ENCODE measurements at regions not wholly inside any gene's neighbourhood (a gene's known extent, or its start where the extent isn't known, plus 50 kb on each side); places are given as distances from the start of the nearest gene placed in this dataset.

DNA sequence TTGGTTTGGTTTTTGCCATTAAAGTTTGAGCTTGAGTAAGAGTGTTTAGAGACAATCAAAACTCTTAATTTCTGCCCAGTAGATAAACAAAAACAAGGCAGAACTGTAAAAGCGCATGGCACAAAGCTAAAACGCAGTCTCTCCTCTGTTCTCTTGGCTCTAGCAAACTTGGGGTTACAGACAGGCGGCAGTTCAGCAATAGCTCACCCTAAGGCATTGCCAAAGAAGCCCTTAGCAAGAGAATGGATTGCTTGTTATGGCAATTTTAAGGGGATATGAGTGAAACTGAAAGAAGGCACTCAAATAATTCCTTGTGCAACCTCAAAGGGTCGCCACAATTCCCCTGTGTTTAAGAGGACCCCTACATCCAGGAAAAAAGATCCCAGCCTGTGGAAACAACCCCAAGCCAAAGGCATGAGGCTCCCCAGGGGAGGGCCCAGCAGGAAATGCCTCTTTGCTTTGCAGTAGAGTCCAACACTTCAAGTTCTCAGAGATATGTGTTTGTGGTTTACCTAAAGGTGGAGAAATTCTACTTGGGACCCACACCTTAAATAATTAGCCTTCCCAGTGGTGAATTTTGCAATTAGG is 317.0 kb upstream of the MPDZ start:
- Mint-ChIP-seq H3K27ac (no peak overlapping the region), H3K9me3 (peaks cover 0 to 12% (median 0%) of the 10 kb centered on the region in 11 donors), H3K4me1 (no peaks in the 10 kb centered on the region), H3K27me3 (no peaks in the 10 kb centered on the region), H3K4me3 (no peak overlapping the region), H3K36me3 (no peaks in the 10 kb centered on the region)
- Histone ChIP-seq H3K36me3 (ENCODE audit: control insufficient read depth in 2 of 3, insufficient read depth in 3 of 3, low read length in 3 of 3) (no peaks in the 10 kb centered on the region), H3K4me1 (ENCODE audit: control insufficient read depth in 2 of 2, insufficient read depth in 2 of 2, low read length in 2 of 2) (no peaks in the 10 kb centered on the region), H3K27me3 (ENCODE audit: control insufficient read depth in 2 of 2, insufficient read depth in 2 of 2, low read length in 2 of 2) (no peaks in the 10 kb centered on the region), H3K4me3 (ENCODE audit: low read length) (no peak overlapping the region), H3K27ac (ENCODE audit: low read depth, low read length) (no peak overlapping the region), H3K9me3 (ENCODE audit: control insufficient read depth in 2 of 3, low read length in 3 of 3) (no peaks in the 10 kb centered on the region)
- ChIA-PET POLR2A (no interaction called here), CTCF (no interaction called here)
- DNase-seq = no peak
- ATAC-seq = no peak
- intact Hi-C loops (cut with micrococcal nuclease) = no loop called here

DNA sequence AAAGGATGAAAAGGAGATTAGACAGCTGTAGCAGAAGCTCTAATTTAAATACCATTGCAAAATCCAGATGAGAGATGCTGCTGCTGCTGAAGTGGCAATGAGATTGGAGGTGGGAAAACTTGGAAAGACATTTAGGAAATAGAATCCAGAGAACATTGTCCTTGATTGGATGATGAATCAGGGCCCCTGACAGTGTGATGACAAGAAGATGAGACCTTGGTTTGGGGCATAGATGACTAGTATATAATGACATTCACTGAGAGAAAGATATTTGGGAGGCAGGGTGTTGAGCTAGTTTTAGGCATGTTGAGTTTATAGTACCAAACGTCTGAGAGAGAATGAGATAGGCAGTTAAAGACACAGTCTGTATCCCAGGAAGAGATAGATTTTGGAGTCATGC is 311.5 kb upstream of the MPDZ start:
- intact Hi-C loops (cut with micrococcal nuclease) = no loop called here

DNA sequence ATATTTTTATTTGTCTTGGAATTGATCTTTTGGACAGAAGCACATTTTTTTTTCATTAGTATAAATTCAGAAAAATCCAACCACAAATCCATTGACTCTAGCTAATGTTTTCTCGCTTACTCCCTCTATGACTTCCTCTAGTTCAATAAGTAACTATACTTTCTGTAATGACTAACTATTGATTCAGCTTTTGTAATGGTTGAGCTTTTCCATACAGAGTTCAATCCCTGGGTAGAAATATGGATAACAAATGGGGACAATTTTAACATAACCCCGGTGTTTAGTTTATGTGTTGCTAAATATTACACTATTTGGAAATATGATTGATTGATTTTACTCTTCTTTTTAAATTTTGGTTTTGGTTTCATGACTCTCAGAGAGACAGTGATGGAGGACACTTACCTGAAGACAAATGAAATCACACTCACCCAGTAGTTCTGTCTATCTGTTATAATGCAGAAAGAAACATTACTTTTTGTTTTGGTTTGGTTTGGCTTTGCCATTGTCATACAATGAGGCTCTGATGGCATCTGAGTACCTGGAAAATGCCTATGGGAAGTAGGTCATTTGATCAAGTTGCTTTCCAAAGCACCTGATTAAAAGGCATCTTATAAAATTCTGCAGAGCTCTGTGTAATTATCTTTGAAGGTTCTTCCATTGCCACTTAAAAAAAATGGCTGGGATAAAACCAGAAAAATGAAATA is 309.7 kb upstream of the MPDZ start:
- intact Hi-C loops (cut with micrococcal nuclease) = no loop called here
- peaks cover 0 to 22% (median 3%) of the 10 kb centered on the region in 11 donors for H3K9me3 Mint-ChIP-seq
- ATAC-seq = no peak
- Histone ChIP-seq H3K27me3 (ENCODE audit: control insufficient read depth in 2 of 2, insufficient read depth in 2 of 2, low read length in 2 of 2) (no peaks in the 10 kb centered on the region), H3K36me3 (ENCODE audit: control insufficient read depth in 2 of 3, insufficient read depth in 3 of 3, low read length in 3 of 3) (no peaks in the 10 kb centered on the region), H3K4me1 (ENCODE audit: control insufficient read depth in 2 of 2, insufficient read depth in 2 of 2, low read length in 2 of 2) (no peaks in the 10 kb centered on the region), H3K9me3 (ENCODE audit: control insufficient read depth in 2 of 3, low read length in 3 of 3) (no peaks in the 10 kb centered on the region), H3K27ac (ENCODE audit: low read depth, low read length) (no peak overlapping the region), H3K4me3 (ENCODE audit: low read length) (no peak overlapping the region)
- no peak overlapping the region for H3K27ac Mint-ChIP-seq
- no peaks in the 10 kb centered on the region for H3K27me3 Mint-ChIP-seq
- POLR2A ChIA-PET = no interaction called here
- no peaks in the 10 kb centered on the region for H3K36me3 Mint-ChIP-seq
- CTCF ChIA-PET = no interaction called here
- DNase-seq = no peak
- H3K4me1 Mint-ChIP-seq = no peaks in the 10 kb centered on the region
- no peak overlapping the region for H3K4me3 Mint-ChIP-seq

More for the DNA sequence above, 311.5 kb upstream of the MPDZ start:
- DNase-seq (no peak), ATAC-seq (no peak)
- Histone ChIP-seq H3K36me3 (ENCODE audit: control insufficient read depth in 2 of 3, insufficient read depth in 3 of 3, low read length in 3 of 3) (no peaks in the 10 kb centered on the region), H3K27me3 (ENCODE audit: control insufficient read depth in 2 of 2, insufficient read depth in 2 of 2, low read length in 2 of 2) (no peaks in the 10 kb centered on the region), H3K9me3 (ENCODE audit: control insufficient read depth in 2 of 3, low read length in 3 of 3) (no peaks in the 10 kb centered on the region), H3K27ac (ENCODE audit: low read depth, low read length) (no peak overlapping the region), H3K4me1 (ENCODE audit: control insufficient read depth in 2 of 2, insufficient read depth in 2 of 2, low read length in 2 of 2) (no peaks in the 10 kb centered on the region), H3K4me3 (ENCODE audit: low read length) (no peak overlapping the region)
- ChIA-PET POLR2A (no interaction called here), CTCF (no interaction called here)
- H3K27me3 Mint-ChIP-seq = no peaks in the 10 kb centered on the region
- H3K27ac Mint-ChIP-seq = no peak overlapping the region
- H3K9me3 Mint-ChIP-seq = peaks cover 0 to 12% (median 2%) of the 10 kb centered on the region in 11 donors
- no peaks in the 10 kb centered on the region for H3K36me3 Mint-ChIP-seq
- no peaks in the 10 kb centered on the region for H3K4me1 Mint-ChIP-seq
- no peak overlapping the region for H3K4me3 Mint-ChIP-seq

DNA sequence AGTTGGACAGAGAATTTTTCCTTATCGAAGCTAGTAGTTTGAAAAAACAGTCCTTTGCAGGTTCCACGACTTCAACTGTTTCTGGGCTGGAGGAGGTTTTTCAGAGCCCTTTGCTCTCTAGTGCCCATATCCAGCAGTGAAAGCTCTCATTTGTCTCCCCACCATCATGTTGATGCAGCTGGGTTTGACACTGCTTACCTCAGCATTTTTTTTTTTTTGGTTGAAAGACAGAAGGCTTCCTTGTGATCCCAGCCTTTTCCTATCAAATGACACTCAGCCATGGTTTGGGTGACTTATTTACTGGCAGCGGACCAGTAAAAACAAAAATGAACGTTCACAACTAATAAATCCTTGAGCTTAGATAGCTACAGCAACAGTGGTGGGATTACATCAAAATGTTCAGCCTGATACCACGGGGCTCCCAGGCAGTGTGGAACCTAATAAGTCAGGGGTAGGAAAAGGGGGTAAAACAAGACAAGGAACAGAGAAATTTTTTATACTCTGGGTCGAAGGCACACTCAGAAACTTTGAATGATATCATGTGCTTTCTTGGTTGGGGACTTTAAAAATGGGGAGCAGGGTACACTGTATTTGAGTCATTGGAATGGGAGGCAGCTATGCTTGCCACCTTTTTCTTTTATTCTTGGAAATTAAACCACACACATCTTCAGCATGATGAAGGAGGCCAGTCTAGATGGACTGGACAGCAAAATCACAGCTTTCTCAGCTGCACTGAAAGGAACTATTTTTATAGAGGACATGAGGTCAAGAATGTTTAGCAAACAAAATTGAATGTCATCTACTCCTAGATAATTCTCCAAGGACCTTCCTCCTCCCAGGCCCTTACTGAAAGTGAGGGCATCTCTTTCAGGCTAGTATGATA is 308.9 kb upstream of the MPDZ start:
- H3K9me3 Mint-ChIP-seq = peaks cover 0 to 16% (median 3%) of the 10 kb centered on the region in 11 donors
- no peaks in the 10 kb centered on the region for H3K9me3 ChIP-seq (ENCODE audit: control insufficient read depth in 2 of 3, low read length in 3 of 3)
- CTCF ChIA-PET = no interaction called here
- H3K27ac ChIP-seq (ENCODE audit: low read depth, low read length) = no peak overlapping the region
- intact Hi-C loops (cut with micrococcal nuclease) = no loop called here
- no peak overlapping the region for H3K4me3 ChIP-seq (ENCODE audit: low read length)
- no peak overlapping the region for H3K4me3 Mint-ChIP-seq
- H3K27me3 Mint-ChIP-seq = no peaks in the 10 kb centered on the region
- H3K4me1 Mint-ChIP-seq = no peaks in the 10 kb centered on the region
- H3K27ac Mint-ChIP-seq = no peak overlapping the region
- no peaks in the 10 kb centered on the region for H3K36me3 ChIP-seq (ENCODE audit: control insufficient read depth in 2 of 3, insufficient read depth in 3 of 3, low read length in 3 of 3)
- no peaks in the 10 kb centered on the region for H3K4me1 ChIP-seq (ENCODE audit: control insufficient read depth in 2 of 2, insufficient read depth in 2 of 2, low read length in 2 of 2)
- POLR2A ChIA-PET = no interaction called here
- H3K36me3 Mint-ChIP-seq = no peaks in the 10 kb centered on the region
- no peak for DNase-seq
- no peaks in the 10 kb centered on the region for H3K27me3 ChIP-seq (ENCODE audit: control insufficient read depth in 2 of 2, insufficient read depth in 2 of 2, low read length in 2 of 2)
- no peak for ATAC-seq

DNA sequence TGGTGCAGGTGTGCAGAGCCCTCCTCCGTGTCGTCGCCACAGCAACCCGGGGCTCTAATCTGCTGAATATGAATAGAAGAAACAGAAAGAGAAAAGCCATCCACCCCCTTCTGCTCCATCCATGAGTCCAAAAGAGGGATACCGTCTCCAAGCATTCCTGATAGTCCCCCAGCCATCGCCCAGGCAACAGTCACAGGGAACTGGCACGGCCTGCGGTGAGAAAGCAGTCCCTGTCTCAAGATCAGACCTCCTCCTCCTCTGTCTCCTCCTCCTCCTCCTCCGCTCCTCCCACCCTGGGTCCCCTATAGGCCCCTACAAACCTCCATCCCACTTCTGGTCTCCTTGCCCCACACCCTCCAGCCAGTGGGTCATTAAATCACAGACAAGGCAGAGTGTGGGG is 308.1 kb upstream of the MPDZ start:
- H3K27ac ChIP-seq (ENCODE audit: low read depth, low read length) = no peak overlapping the region
- no peaks in the 10 kb centered on the region for H3K4me1 ChIP-seq (ENCODE audit: control insufficient read depth in 2 of 2, insufficient read depth in 2 of 2, low read length in 2 of 2)
- DNase-seq (no peak), ATAC-seq (no peak)
- peaks cover 0 to 23% (median 4%) of the 10 kb centered on the region in 11 donors for H3K9me3 Mint-ChIP-seq
- ChIA-PET POLR2A (no interaction called here), CTCF (no interaction called here)
- H3K27me3 Mint-ChIP-seq = no peaks in the 10 kb centered on the region
- H3K27ac Mint-ChIP-seq = no peak overlapping the region
- H3K4me3 Mint-ChIP-seq = no peak overlapping the region
- H3K27me3 ChIP-seq (ENCODE audit: control insufficient read depth in 2 of 2, insufficient read depth in 2 of 2, low read length in 2 of 2) = no peaks in the 10 kb centered on the region
- intact Hi-C loops (cut with micrococcal nuclease) = no loop called here
- H3K4me1 Mint-ChIP-seq = no peaks in the 10 kb centered on the region
- no peak overlapping the region for H3K4me3 ChIP-seq (ENCODE audit: low read length)
- H3K9me3 ChIP-seq (ENCODE audit: control insufficient read depth in 2 of 3, low read length in 3 of 3) = no peaks in the 10 kb centered on the region
- H3K36me3 ChIP-seq (ENCODE audit: control insufficient read depth in 2 of 3, insufficient read depth in 3 of 3, low read length in 3 of 3) = no peaks in the 10 kb centered on the region
- no peaks in the 10 kb centered on the region for H3K36me3 Mint-ChIP-seq

DNA sequence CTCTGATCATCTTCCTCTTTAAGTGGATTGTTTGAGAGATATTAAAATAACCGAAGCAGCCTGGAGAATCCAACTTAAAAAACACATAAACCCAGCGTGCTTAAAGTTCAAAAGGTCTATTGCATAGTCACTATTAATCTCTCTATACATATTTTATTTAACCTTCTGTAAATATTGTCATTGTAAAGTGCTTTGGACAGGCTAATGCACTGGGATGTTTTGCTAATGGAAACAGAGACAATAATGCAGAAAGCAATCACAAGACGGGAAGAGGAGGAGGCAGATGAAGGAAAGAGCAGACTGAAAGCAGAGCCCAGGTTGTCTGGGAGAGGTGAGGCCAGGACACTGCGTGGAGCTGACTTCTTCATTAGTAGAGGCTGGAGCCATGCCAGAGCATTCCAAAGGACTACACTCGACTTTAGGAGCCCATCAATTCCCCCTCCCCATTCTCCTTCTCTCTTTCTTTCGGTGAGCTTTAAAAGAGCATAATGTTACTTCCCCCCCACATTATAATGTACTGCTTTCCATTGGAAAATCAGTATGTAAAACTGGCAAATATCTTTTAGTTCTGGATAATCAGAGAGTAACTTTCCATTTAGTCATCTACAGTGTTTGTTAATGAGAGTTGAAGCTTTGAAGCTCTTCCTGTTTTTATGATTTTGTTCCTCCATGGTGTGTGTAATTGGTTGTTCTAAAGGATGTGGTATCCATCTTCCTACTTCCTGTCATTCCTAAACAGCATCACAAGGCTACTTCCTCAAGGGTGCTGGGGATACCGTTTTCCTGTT is 307.3 kb upstream of the MPDZ start:
- no peaks in the 10 kb centered on the region for H3K4me1 ChIP-seq (ENCODE audit: control insufficient read depth in 2 of 2, insufficient read depth in 2 of 2, low read length in 2 of 2)
- Mint-ChIP-seq H3K4me1 (no peaks in the 10 kb centered on the region), H3K27ac (no peak overlapping the region), H3K4me3 (no peak overlapping the region), H3K9me3 (peaks cover 0 to 24% (median 4%) of the 10 kb centered on the region in 11 donors), H3K27me3 (no peaks in the 10 kb centered on the region), H3K36me3 (no peaks in the 10 kb centered on the region)
- H3K36me3 ChIP-seq (ENCODE audit: control insufficient read depth in 2 of 3, insufficient read depth in 3 of 3, low read length in 3 of 3) = no peaks in the 10 kb centered on the region
- no peak overlapping the region for H3K27ac ChIP-seq (ENCODE audit: low read depth, low read length)
- CTCF ChIA-PET = no interaction called here
- ATAC-seq = no peak
- DNase-seq = no peak
- no peak overlapping the region for H3K4me3 ChIP-seq (ENCODE audit: low read length)
- intact Hi-C loops (cut with micrococcal nuclease) = no loop called here
- no peaks in the 10 kb centered on the region for H3K9me3 ChIP-seq (ENCODE audit: control insufficient read depth in 2 of 3, low read length in 3 of 3)
- POLR2A ChIA-PET = no interaction called here
- no peaks in the 10 kb centered on the region for H3K27me3 ChIP-seq (ENCODE audit: control insufficient read depth in 2 of 2, insufficient read depth in 2 of 2, low read length in 2 of 2)
